ENCODE measurements at regions not wholly inside any gene's neighbourhood (a gene's known extent, or its start where the extent isn't known, plus 50 kb on each side); places are given as distances from the start of the nearest gene placed in this dataset.

- H3K4me3 ChIP-seq (ENCODE audit: insufficient read depth, low read depth, low read length), result no peak overlapping the region
- H2BK15ac ChIP-seq (ENCODE audit: low read depth, low read length), result no peak overlapping the region
- no peaks in the 10 kb centered on the region for H3K36me3 ChIP-seq (ENCODE audit: control insufficient read depth, insufficient read depth, low read length)
- dilution Hi-C loops (cut with HindIII; ENCODE audit: low sequenced_read_pairs, unreplicated experiment) (no loop called here), intact Hi-C loops (cut with micrococcal nuclease) (no loop called here), in situ Hi-C loops (cut with MboI; ENCODE audit: low sequenced_read_pairs) (no loop called here)
- no peak for TF ChIP-seq RAD21 (IDR thresholded peaks at IDR 0.05; ENCODE audit: low read length)
- no peak for TF ChIP-seq CHD1 (IDR thresholded peaks at IDR 0.05; ENCODE audit: low read depth, low read length)
- TF ChIP-seq RCOR1 (IDR thresholded peaks at IDR 0.05; ENCODE audit: insufficient replicate concordance, low read length), result no peak
- no peak for TF ChIP-seq MAFK (IDR thresholded peaks at IDR 0.05; ENCODE audit: low read depth, low read length)
- no peak for TF ChIP-seq MAZ (IDR thresholded peaks at IDR 0.05; ENCODE audit: borderline replicate concordance, low read depth, low read length)
- no peak for TF ChIP-seq ELK1 (IDR thresholded peaks at IDR 0.05; ENCODE audit: borderline replicate concordance, low read depth, low read length)
- TF ChIP-seq MXI1 (IDR thresholded peaks at IDR 0.05; ENCODE audit: borderline replicate concordance, low read depth, low read length), result no peak
- TF ChIP-seq FOS (IDR thresholded peaks at IDR 0.05; ENCODE audit: low read depth, low read length), result no peak
- no peak for TF ChIP-seq CEBPB (IDR thresholded peaks at IDR 0.05; ENCODE audit: low read depth, low read length)
- no peak for TF ChIP-seq NFE2L2 (IDR thresholded peaks at IDR 0.05; ENCODE audit: low read depth, low read length)
- TF ChIP-seq, protein P1, sequence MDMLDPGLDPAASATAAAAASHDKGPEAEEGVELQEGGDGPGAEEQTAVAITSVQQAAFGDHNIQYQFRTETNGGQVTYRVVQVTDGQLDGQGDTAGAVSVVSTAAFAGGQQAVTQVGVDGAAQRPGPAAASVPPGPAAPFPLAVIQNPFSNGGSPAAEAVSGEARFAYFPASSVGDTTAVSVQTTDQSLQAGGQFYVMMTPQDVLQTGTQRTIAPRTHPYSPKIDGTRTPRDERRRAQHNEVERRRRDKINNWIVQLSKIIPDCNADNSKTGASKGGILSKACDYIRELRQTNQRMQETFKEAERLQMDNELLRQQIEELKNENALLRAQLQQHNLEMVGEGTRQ (IDR thresholded peaks at IDR 0.05; ENCODE audit: low read depth, low read length), result no peak
- no peak for TF ChIP-seq SMC3 (IDR thresholded peaks at IDR 0.05; ENCODE audit: low read depth, low read length)
- H3K4me1 ChIP-seq (ENCODE audit: control insufficient read depth, insufficient read depth, low read length), result no peaks in the 10 kb centered on the region
- WGBS, 2 experiments (ENCODE audit: extremely low coverage in 2 of 2, insufficient read length in 1 of 2), result no CpG with 5 or more reads among the region's 1 CpG
- no peaks in the 10 kb centered on the region for H3K79me1 ChIP-seq (ENCODE audit: low read depth in 1 of 2, low read length in 2 of 2)
- no peak overlapping the region for H2AK9ac ChIP-seq (replicated peaks; ENCODE audit: low read depth, low read length, poor library complexity)
- no peak overlapping the region for H3K4me2 ChIP-seq (ENCODE audit: low read depth, low read length)
- H3K4ac ChIP-seq (ENCODE audit: low read depth, low read length), result no peak overlapping the region
- no peak overlapping the region for H2AK5ac ChIP-seq (ENCODE audit: low read depth, low read length)
- no peak overlapping the region for H2BK120ac ChIP-seq (ENCODE audit: low read depth, low read length)
- H4K5ac ChIP-seq (ENCODE audit: low read depth, low read length), result no peak overlapping the region
- ATAC-seq (ENCODE audit: low read depth) (no peak), DNase-seq (no peak)
- no peak overlapping the region for H3K9ac ChIP-seq (ENCODE audit: low read depth, low read length)
- ChIA-PET CTCF (no interaction called here), POLR2A (ENCODE audit: unreplicated experiment) (no interaction called here)
- no peak overlapping the region for H3K18ac ChIP-seq (ENCODE audit: low read depth, low read length)
- H3K56ac ChIP-seq (ENCODE audit: extremely low read depth, insufficient read depth, low read length), result no peak overlapping the region
- H4K20me1 ChIP-seq (ENCODE audit: insufficient read depth, low read length), result no peaks in the 10 kb centered on the region
- no peak overlapping the region for H2BK5ac ChIP-seq (ENCODE audit: low read depth, low read length, poor library complexity, severe bottlenecking)
- H4K8ac ChIP-seq (ENCODE audit: low read depth in 2 of 2, low read length in 2 of 2), result no peak overlapping the region
- no peak overlapping the region for H3K14ac ChIP-seq (replicated peaks; ENCODE audit: low read depth, low read length)
- no peak overlapping the region for H3K23ac ChIP-seq (ENCODE audit: low read depth, low read length)
- H3K27me3 ChIP-seq (ENCODE audit: control insufficient read depth, insufficient read depth, low read length), result no peaks in the 10 kb centered on the region
- H3K27ac ChIP-seq (ENCODE audit: insufficient read depth, low read length), result no peak overlapping the region
- H2AFZ ChIP-seq (replicated peaks; ENCODE audit: low read length, poor library complexity), result no peak overlapping the region
- BruUV-seq (replicated peaks), result no TSS peak
- no peaks in the 10 kb centered on the region for H3K9me1 ChIP-seq (ENCODE audit: insufficient read depth, low read length)
- no peak overlapping the region for H2BK20ac ChIP-seq (ENCODE audit: low read depth, low read length)
- peaks cover 4% of the 10 kb centered on the region for H3K9me3 ChIP-seq (ENCODE audit: control insufficient read depth, insufficient read depth, low read length)
- H4K91ac ChIP-seq (ENCODE audit: insufficient read depth, low read depth, low read length), result no peak overlapping the region
These were observed 236.1 kb downstream of the CETN3 start for GRCh38 chr5:90173299-90174030.
